Colonic mucosa (tissue), 4 donors: ENCODE measurements at regions not wholly inside any gene's neighbourhood (a gene's known extent, or its start where the extent isn't known, plus 50 kb on each side); places are given as distances from the start of the nearest gene placed in this dataset.

ENCODE experiments used
- DNase-seq: peaks from one replicate; pipeline ENCODE4 v3.0.0-alpha.2; 2020
- H3K27ac ChIP-seq: fragments of 200-600 bp; one replicate; pipeline ENCODE4 v1.8.0; 2021
- H3K27me3 ChIP-seq: fragments of 200-600 bp; one replicate; pipeline ENCODE4 v1.8.0; 2021
- H3K36me3 ChIP-seq: fragments of 200-600 bp; one replicate; pipeline ENCODE4 v1.8.0; 2021
- H3K4me1 ChIP-seq: fragments of 200-600 bp; one replicate; pipeline ENCODE4 v1.8.0; 2021; ENCODE audit warnings: mild to moderate bottlenecking
- H3K4me3 ChIP-seq: fragments of 200-600 bp; one replicate; pipeline ENCODE4 v1.8.0; 2021
- H3K9ac ChIP-seq, 2 donors: one replicate each; pipeline ENCODE4 v1.7.0; 2013; ENCODE audit warnings: control low read depth in 2 of 2, low read depth in 2 of 2, low read length in 2 of 2
- H3K9me3 ChIP-seq: fragments of 200-600 bp; one replicate; pipeline ENCODE4 v1.8.0; 2021
- CTCF ChIP-seq: fragments of 200-600 bp; IDR thresholded peaks from one replicate; pipeline ENCODE4 v1.8.0; 2022; ENCODE audit warnings: antibody characterized with exemption, mild to moderate bottlenecking
- intact Hi-C: fragments of 100-400 bp; cut with DNase I; formaldehyde crosslinking; loops from one replicate; pipeline ENCODE4 v1.14.1; 2022
- donor health status: healthy.
- donor health status: DM: no; HTN: no; CAD: no.
- donor health status: DM: no; HTN: no; CAD: no.

DNA sequence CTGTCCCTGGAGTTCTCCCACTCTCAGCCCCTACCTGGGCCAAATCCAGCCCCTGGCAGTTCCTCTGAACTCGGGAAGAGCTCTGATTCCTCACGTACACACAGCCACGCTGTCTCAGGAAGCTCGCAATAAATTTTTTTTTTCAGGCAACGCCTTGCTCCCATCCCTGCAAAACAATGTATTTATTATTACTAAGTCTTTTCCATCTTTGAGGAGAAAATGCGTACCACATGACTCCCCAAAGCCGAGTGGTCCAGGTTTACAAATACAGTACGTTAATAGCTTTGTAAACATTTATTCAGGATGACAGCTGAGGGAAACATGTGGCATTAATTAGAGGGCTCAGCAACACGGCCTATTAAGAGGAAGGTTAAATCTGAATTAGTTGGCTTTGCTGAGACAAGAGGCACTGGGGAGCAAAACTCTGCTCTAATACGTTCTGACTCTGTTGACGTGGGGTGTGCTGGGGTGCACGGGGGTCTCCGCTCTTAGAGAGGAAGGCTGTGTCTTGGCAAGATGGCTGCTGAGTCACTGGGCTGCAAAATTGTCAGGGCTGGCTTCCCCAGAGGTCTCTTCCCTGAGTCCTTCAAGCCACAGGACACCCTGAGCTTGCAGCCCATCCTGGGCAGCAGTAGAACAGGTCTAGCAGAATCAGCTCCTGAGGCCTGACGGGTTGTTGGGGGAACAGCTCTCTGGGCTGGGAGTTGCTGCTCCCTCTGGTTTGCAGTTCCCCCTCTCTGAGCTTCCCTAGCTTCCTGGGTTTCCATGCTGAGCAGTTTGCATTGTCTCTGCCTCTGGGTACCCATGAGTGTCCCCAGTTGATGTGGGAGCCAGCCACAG lies 185.2 kb upstream of the TBX3 start:
- H3K4me1 ChIP-seq, result no peaks in the 10 kb centered on the region
- intact Hi-C loops, result no loop called here
- H3K27ac ChIP-seq, result no peak overlapping the region
- H3K4me3 ChIP-seq, result no peak overlapping the region
- no peaks in the 10 kb centered on the region for H3K9me3 ChIP-seq
- H3K27me3 ChIP-seq, result no peaks in the 10 kb centered on the region
- TF ChIP-seq CTCF, result no peak
- H3K9ac ChIP-seq, result no peak overlapping the region
- DNase-seq, result no peak
- H3K36me3 ChIP-seq, result no peaks in the 10 kb centered on the region

DNA sequence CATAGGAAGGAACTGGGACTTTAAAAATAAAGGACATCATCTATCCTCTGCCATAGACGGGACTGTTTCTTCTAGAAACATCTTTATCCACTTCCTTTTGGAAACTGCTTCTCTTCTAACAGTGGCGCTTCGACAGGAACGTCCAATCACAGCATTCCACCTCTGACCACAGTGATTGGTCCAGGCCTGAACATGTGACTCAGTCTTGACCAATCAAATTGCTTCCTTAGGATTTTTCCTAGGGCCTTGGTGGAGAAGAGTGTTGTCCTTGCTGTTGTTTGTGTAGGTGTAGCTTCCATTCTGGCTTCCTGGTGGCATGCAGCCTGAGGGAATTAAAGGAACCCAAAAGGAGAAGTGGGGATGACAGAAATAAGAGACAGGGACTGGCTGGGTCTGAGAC lies 182.4 kb upstream of the TBX3 start:
- TF ChIP-seq CTCF, result no peak
- no peaks in the 10 kb centered on the region for H3K27me3 ChIP-seq
- no peaks in the 10 kb centered on the region for H3K9me3 ChIP-seq
- no peak overlapping the region for H3K27ac ChIP-seq
- H3K9ac ChIP-seq, result no peak overlapping the region
- no peak overlapping the region for H3K4me3 ChIP-seq
- no peaks in the 10 kb centered on the region for H3K36me3 ChIP-seq
- intact Hi-C loops, result no loop called here
- no peaks in the 10 kb centered on the region for H3K4me1 ChIP-seq
- no peak for DNase-seq

DNA sequence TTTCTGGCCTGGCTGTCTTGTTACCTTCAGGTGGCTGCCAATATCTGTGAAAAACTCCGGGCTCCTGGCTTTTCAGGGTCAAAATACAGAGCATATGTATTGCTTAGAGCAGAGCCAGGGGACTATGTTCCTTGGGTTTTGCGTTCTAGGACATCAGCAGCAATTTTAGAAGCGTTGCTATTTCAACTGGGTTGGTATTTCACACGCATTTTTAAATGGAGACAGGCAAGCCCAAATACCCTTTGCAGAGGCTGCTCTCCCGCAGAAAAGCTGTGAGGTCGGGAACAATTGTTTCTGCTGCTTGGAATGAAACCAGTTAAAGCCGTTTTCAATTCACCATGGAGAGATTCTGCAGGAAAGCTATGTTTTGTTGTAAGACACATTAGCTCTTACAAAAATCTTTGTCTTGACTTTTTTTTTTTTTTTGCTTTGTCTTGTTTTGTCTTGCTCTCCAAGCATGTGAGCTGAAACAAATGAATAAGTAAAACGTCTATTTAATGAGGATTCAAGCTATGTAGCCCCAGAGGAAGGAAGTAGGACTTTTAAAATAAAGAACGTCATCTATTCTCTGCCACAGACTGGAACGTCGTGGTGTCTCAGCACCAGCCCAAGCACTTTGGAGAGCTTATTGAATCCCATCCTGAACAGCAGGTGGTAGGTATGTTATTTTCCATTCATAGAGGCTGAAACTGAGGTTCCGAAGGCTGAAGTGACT lies 181.0 kb upstream of the TBX3 start:
- DNase-seq, result no peak
- Histone ChIP-seq H3K27me3 (no peaks in the 10 kb centered on the region), H3K4me1 (no peaks in the 10 kb centered on the region), H3K9me3 (no peaks in the 10 kb centered on the region), H3K36me3 (no peaks in the 10 kb centered on the region), H3K4me3 (no peak overlapping the region), H3K9ac (no peak overlapping the region), H3K27ac (no peak overlapping the region)
- intact Hi-C loops, result no loop called here
- no peak for TF ChIP-seq CTCF

DNA sequence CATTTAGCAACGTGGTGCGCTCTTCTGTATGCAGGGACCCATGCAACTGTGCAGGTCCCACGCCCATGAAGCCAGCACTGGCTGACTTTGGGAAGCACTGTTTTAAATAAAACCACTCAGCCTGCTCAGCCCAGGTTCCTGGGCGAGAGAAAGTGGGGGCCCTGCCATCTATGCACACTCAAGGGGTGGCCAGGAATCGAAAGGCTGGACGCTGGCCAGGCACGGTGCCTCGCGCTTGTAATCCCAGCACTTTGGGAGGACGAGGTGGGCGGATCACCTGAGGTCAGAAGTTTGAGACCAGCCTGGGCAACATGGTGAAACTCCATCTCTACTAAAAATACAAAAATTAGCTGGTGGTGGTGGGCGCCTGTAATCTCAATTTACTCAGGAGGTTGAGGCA lies 179.9 kb upstream of the TBX3 start:
- H3K27me3 ChIP-seq, result no peaks in the 10 kb centered on the region
- no peaks in the 10 kb centered on the region for H3K36me3 ChIP-seq
- no peak overlapping the region for H3K4me3 ChIP-seq
- DNase-seq, result no peak
- intact Hi-C loops, result no loop called here
- H3K9ac ChIP-seq, result no peak overlapping the region
- H3K4me1 ChIP-seq, result no peaks in the 10 kb centered on the region
- TF ChIP-seq CTCF, result no peak
- no peak overlapping the region for H3K27ac ChIP-seq
- H3K9me3 ChIP-seq, result no peaks in the 10 kb centered on the region

DNA sequence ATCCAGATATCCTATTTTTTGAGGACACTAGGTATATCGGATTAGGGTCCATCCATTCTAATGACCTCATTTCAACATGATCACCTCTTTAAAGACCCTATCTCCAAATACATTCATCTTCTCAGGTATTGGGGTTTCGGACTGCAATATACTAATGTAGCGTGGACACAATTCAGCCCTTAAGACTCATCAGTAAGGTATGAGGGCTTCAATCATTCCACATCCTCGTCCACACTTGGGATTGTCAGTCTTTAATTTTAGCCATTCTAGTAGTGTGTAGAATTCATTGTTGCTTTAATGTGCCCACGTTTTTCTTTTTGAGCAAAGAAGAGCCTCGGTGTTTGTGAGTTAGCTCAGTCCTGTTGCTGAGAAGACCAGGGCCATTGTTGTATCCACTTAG lies 177.0 kb upstream of the TBX3 start:
- H3K9ac ChIP-seq, result no peak overlapping the region
- no peaks in the 10 kb centered on the region for H3K36me3 ChIP-seq
- no peaks in the 10 kb centered on the region for H3K27me3 ChIP-seq
- no peak for DNase-seq
- no peaks in the 10 kb centered on the region for H3K4me1 ChIP-seq
- intact Hi-C loops, result no loop called here
- no peak overlapping the region for H3K27ac ChIP-seq
- no peak overlapping the region for H3K4me3 ChIP-seq
- H3K9me3 ChIP-seq, result no peaks in the 10 kb centered on the region
- TF ChIP-seq CTCF, result no peak
